Non-pigmented ciliary epithelial cell (primary cell): ENCODE measurements at regions not wholly inside any gene's neighbourhood (a gene's known extent, or its start where the extent isn't known, plus 50 kb on each side); places are given as distances from the start of the nearest gene placed in this dataset.

Experiments
- DNase-seq: peaks from one replicate; pipeline ENCODE4 v3.0.0-alpha.2; 2010; ENCODE audit warnings: low read depth

DNA sequence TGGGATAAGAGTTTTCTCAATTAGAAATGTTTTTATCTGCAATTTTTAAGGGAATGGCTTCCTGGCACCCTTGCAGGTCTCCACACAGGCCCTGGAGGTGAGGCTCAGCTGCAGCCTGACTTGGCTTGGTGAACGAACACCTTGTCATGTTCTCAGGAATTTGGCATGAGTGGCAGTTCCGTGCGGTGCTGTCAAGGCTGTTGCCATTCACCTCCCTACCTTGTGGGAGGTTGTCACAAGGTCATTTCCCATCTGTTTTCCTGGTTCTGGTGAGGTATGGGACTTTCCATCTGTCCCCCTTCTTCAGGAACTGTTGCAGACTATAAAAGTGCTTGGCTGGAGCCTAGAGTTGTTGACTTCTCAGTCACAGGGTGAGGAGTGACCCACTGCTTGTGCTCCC is 82.9 kb downstream of the ELOVL4 start:
- no peak for DNase-seq

DNA sequence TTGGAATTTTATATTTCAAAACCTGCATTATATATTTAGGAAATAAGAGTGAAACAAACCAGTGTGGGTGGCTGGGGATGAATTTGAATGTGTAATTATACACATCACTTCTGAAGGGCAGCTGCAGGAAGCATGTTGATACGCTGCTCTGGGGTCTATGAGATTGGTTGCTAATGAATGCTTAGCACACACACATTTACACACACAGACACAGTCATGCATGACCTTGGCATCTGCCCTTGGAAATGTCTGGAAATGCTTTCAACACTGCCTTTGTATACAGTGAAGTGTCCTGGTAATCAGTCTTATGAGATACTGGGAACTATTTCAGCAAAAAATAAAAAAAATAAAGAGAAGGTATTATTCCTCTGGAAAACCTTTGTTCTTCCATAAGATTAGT is 83.4 kb downstream of the ELOVL4 start:
- no peak for DNase-seq

DNA sequence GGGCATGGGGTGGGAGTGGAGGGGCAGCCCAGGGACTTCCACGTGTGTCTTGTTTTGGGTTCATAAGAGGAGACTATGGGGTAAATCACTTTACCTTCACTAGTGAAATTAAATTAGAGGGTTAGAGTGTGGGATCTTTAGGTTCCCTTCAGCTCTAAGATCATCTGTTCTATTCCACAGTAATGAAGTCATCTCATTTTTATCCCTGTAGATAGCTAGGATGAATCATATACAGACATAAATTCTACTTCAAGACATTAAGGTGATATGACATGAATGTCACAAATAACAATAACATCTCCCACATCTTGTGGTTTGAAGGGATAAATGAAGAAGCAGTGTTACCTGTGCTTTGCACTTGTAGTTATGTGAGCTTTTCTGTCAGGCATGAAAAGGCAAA is 83.8 kb downstream of the ELOVL4 start:
- DNase-seq: no peak

DNA sequence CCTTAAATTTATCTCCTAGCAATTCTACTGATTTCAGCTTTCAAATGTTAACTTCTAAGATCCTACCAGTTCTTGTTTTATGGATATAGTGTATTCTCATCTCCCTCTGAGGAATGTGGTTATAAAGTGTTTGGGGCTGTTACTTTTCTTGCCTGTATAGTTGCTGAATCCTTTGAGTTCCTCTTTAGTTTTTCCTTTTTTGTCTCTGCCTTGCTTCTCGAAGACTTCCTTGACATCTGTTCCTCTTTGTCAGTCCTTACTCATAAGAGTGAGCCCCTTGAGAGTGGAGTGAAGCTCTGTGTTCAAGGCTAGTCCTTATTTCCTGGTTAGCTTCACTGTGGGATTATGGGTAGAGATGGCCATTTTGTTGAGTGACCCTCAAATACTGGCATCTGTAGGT is 84.6 kb downstream of the ELOVL4 start:
- no peak for DNase-seq

DNA sequence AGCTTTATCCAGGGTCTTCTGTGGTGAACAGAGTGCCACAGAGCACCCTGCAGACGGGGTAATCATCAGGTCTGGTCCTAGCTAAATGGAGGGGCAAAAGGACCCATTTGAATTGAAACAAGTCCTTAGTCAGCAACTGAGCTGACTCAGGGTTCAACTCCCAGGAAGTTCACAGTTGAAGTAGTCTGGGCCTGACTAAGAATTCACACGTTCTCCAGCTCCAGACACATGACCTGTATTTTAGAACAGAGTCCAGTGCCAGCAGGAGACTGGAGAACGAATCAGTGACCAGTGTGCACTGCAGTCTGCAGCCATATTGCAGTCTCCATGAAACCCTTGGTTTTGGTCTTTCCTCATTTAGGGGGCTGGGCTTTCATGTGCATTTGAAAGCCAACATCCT is 85.2 kb downstream of the ELOVL4 start:
- no peak for DNase-seq

DNA sequence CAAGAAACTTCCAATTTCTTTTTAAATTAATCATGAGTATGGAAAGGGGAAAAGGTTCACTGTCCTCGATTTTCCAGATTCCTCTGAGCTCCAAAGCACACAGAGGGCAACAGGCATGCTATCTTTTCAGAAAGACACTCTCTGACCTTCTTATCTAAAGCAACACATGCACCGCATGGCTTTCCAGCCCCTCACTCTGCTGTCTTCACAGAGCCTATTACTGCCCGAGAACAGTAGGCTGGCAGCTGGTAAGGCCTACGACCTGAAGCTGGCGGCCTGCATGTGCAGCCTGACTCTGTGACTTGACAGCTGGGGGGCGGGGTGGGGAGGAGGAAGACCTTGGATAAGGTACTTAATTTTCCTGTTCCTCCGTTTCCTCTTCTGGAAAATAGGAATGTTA is 86.3 kb downstream of the ELOVL4 start:
- no peak for DNase-seq

DNA sequence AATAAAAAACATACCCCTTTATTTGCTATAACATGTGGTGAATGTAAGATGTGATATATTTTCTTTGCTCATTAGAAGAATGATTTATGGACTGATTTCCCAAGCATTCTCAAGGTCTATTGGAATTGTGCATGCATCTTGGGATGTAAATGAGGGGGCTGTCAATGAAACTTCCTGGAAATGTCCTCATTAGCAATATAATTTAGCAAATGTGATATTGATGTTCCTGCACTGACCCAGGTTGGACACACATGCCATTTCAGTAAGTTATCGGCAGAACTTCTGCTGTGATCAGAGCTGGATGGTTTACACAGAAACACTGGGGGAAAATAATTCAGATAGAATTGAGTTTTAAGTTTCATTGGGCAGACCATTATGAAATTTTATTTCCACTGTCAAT is 99.9 kb downstream of the ELOVL4 start:
- no peak for DNase-seq

DNA sequence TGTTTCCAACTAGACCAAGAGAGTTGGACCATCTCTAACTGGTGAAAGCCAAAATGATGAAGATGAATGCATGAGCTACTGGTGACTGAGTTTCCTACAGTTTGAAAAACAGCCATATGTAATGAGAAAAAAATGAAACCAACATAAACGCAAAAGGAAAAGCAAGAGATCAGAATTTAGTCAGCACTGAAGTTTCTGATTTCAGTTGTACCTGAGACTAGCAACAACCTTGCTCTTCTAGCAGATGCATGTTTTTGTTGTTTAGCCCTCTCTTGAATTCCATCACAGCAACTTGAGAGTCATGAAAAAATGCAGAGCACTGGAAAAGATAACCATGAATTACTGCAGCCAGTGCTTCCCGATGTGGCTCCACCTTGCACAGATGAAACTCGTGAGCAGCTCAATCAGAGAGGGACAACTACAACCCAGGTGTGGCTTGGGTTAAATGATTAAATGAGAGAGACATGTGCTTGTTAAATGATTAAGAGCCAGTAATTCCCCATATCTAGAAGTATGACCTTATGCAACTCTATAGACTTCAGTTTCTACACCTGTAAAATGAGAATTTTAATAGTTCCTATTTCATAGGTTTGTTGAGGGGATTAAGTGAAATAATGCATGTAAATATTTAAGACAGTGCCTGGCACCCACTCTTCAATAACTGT is 104.8 kb downstream of the ELOVL4 start:
- DNase-seq: no peak

DNA sequence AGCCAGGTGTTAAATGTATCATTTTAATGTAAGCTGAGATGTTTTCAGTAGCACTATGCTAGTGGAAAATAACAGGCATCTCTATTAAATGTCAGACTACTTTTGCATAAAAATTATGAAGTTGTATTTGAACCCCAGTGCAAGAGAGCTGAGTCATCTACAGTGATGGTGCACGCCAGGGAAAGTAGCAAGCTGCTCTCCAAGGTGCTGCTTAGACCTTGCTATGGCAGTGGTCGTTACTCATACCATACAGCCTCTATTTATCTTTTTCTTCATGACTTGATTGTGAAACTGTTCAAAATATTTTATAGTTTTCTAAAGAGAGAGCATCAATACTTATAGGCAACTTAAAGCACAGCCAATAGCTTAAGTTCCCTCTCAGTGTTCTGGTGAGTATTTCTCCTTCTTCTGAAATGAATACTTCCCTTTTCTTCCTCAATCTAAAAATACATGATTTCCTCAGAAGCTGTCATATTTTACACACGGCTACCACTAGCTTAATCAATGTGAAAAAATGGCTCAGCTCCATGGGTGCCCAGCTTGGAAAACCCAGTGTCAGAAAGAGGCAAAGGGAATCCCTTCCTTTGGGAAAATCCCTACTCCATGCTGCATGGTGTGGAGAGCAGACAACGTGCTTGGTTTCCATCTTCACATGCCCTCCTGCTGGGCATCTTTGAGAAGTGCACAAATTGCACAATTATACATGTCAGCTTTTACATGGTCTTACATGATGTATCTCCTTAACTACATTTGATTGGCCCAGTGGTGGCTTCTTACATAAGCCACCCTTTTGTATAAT is 105.6 kb downstream of the ELOVL4 start:
- no peak for DNase-seq

DNA sequence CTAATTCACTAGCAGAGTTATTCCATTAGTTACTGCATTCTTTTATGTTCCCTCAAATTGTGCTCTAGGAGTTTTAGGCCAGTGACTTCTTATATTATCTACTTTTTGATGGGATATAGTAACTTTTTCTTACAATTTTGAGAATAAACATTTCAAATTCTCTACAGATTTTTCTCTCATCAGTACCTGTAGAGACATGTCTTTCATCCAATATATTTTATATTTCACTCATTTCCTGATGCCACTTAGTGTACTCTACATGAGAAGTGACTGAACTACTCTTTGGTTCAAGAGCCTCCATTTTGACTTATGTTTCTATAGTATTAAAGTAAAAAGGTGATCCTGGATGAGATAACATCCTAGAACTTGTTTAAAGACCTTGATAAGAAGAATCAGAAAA is 108.5 kb downstream of the ELOVL4 start:
- DNase-seq: no peak

DNA sequence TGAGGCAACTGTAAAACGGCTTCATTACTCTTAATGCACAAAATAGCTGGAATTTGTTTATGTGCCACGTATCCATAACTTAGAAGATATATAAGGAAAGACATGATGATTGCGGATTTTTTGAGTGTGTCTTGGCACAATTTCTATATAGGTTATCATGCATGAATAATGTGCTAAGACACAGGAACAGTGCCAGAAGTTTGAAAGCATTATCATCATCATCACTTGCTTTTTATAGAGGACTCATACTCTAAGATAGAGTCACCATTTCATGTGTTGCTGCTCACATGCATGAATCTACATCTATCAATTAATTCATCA is 113.4 kb downstream of the ELOVL4 start:
- DNase-seq: no peak

DNA sequence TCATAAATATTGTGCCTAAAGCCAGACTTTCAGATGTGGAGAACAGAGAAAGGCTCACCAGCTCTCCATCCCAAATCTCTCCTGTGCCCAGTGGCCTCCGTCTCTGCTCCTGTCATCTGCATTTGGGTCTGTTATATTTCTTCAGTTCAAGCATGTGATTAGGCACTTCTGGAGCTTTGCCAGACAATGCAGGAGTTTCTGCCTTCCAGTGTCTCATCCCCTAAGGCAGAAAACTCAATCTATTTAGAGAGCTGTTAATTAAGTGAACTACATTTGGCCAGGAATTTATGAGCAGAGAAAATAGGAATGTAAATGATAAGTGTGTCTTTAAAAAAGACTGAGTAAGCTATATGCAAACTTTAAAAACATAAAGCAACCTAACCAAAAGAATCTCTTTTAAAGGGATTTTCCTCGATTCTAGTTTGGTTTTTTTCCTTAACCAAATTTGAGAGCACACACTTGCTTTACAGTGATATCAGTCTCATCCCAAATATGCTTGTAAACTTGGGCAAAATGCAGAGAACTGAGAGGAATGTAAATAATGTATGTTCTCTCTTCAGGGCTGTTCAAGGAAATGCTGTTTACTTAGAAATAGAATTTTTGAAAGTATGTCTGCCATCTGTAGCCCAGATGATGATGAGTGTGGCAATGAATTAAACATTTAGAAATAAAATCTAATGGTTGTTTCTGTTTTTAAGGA is 113.9 kb downstream of the ELOVL4 start:
- DNase-seq: no peak

DNA sequence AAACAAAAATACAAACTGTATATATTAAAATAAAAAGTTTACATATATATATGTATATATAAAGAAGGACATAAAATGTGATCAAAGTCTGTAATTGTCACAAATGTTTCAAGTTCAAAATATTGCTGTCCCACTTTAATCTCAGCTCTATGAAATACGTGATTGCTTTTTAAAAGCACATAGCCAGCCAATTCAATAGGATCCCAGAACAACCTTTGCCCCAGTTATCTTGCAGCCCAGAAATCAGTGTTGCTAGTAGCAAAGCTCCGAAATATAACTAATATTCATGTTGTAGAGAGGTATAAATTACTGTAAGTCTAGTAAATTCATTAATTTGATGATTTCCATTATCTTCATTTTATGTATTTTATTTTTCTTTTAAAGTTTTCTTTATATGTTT is 114.6 kb downstream of the ELOVL4 start:
- DNase-seq: no peak

DNA sequence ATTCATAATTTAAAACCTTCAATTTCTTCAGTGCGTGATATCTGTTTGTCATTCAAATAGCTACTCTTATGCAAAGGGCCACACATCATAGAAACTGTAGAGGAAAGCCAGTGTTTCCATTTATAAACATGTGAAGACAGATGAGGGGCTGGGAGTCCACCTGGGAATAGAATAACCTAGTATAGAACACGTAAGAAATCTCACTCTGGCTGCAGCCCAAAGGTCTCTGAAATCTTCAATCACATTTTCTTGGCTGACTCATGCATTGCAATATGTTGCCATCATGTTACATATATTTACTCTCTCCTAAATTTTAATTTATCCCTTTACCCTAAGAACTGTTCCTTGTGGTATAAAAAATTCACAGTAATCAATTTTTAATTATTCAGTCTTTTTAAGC is 123.2 kb downstream of the ELOVL4 start:
- no peak for DNase-seq

DNA sequence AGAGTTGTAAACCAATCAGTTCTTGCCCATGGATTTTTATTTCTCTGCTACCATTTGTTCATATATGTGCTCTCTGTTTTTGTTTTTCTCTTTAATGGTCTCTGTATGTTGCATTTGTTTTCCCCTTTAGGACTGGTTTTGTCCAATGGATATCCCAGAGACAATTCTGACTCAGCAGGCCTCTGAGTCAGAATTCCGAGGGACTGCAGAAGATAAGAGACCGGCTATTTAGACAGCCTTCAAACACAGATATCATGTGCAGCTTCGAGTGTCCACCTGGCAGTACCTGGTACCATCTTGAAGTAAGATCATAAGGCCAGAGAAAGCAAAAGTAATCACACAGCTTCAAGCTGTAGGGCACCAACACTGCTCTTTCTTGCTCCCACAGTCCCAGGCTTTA is 125.5 kb downstream of the ELOVL4 start:
- no peak for DNase-seq

DNA sequence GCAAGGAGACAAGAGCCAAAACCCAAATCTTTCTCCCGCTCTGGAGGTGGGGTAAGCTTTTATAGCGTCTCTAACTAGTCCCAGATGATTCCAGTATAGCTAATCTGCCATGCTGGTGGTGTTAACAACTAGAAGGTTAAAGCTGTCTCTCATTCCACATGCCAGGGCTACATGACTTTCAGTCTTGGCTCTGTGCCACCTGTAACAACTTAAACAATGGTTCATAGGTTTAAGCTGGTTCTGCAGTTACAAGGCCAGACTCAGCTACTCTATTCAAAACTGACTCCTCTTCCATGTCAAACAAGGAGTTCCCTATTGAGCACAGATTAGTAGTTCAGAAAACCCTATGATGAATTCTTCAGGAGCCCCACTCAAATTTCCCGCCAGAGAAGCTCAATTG is 128.9 kb downstream of the ELOVL4 start:
- DNase-seq: no peak

DNA sequence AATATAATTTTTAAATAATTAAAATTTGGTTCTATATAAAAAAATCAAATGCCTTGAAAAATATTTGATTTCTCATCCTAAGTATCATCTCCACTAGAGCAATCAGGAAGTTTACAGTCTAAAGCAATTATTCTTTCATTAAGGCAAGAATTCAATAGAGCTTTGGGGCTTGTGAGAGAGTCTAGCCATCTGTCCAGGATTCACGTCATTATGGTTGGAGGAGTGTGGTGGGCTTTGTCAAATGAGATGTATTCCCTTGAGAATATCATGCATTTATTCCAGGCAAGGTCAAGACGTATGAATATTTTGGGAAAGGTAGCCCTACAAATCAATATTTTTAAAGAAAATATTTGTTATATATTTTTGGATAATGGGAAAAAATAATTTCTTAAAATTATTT is 132.4 kb downstream of the ELOVL4 start:
- no peak for DNase-seq

DNA sequence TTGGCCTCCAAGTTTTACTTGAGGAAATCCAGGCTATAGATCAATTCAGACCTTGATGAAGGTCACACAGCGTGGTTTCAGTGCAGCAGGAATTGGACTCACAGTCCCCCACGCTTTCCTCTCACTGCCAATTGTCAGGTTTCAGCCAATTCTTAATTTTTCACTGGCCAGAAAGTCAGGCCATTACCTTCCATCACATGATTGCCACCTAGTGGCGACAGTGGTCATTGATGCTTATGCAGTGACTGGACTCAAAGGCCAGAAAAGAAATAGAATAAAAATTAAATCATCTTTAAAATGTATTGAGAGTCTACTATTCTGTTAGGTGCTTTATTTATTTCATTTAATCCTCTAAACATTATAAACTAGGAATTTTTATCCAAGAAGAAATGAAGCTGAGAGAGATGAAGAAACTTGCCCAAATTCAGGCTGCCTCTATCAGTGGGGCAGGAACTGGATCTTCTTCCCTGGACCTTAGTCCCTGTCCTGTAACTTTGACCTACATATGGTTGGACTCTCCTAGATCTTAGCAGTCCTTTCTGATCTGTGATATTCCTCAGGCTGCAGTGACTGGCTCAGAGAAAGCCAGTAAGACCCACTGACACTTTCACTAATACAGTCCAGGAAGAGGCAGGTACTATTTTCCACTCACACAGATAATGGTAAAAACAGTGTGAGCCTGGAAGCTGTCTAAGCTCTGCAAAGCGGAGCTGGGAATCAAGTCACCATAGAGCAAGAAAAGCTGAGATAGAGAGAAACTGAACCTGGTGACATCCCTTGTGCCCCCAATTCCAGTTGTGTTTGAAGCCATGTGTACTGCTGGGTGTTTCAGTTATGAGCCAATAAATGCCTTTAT is 133.3 kb downstream of the ELOVL4 start:
- peak; percentile 41 for DNase-seq

DNA sequence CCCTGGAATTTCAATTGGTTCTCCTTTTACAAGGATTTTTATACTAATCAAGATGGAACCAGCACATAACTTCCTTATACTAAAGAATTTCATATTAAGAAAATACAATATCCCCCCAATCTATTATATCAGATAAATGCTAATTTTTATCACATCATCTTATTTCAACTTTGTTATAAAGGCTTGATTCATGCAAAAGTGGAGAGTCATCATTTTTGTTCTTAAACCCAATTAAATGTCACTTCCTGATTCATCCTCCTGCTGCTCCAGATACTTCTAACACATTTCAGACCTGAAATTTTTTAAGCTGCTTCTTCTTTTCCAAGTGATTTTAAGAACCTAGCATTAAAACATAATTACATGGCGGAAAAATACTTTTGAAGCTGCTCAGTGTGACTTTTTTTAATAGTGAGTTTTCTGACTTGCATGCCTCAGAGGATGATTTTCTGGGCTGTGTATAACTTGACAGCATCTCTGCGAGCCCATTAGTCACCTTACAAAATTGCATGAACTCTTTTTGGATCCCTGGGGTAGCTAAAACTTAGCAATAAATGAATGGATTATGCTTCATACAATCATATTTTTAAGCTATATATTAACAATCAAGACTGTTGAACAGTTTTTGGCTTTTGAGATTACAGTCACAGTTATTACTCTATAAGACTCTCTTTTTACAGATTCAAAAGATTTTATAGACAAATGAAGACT is 134.1 kb downstream of the ELOVL4 start:
- no peak for DNase-seq

DNA sequence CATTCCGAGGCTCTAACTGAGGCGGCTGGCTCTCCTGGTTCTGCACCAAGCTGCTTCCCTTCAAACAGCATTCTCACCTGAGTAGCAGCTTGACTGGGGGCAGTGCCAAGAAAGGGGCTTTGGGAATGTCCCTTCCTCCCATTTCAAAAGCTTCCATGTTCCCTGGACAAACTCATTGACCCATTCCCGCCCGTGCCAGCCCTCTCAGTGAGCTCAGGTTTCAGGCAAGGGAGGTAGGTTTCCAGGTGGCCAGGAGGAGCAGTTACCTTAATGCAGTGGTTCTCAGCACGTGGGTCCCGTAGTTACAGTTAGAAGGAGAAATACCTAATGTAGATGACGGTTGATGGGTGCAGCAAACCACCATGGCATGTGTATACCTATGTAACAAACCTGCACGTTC is 135.2 kb downstream of the ELOVL4 start:
- DNase-seq: no peak

DNA sequence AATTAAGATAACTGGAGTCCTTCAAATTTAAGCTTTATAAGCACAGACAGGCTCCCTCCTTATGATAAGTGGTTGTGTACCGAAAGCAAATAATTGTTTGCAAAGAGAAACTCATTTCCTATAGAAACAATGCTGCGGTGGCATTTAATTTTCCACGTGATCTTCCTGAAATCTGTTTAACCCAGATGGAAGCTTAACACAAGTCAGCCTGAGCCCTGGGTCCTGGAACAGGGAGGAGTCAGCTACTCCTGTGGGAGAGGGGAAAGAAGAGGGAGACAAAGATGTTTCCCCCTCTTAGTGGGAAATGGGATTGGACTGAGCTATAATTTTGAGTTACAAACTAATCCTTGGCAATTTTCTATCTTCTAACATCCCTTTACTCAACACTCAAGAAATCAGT is 136.5 kb downstream of the ELOVL4 start:
- no peak for DNase-seq

DNA sequence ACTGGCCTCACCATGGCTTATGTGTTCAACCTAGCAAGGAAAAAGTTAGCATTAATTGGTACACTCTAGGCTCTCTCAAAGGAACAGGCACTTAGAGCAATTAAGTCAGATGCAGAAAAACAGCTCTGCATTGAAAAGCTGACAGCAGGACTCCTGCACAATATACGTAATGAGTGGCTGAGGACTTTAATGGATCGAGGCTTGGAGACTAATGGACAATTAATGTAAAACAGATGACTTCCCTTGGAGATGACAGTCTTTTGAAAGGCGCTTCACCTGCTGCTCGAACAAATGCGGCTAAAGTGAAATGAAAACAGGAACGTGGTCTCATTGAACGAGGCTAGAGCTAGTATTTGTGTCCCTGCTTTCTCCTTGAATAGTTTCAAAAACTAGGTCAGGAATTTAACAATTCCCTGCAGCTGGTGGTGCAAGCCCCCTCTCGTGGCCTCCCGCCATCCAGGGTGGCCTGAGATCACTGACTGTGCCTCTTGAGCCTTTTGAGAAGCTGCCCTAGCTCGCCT is 137.1 kb downstream of the ELOVL4 start:
- DNase-seq: no peak
